GM10248 (cell line): ENCODE measurements at regions not wholly inside any gene's neighbourhood (a gene's known extent, or its start where the extent isn't known, plus 50 kb on each side); places are given as distances from the start of the nearest gene placed in this dataset.

ENCODE experiments used
- CTCF ChIA-PET: fragments of 300-600 bp; sonication (Branson Sonifier 250); formaldehyde crosslinking; extraction: SDS; loops from one replicate; lab custom pipeline; 2021; ENCODE audit warnings: antibody characterized with exemption; lab: Yijun Ruan, JAX
- POLR2A ChIA-PET: fragments of 350-650 bp; sonication (Branson Sonifier 250); formaldehyde crosslinking; extraction: SDS; loops from one replicate; lab custom pipeline; 2020; ENCODE audit warnings: antibody characterized with exemption; lab: Yijun Ruan, JAX
- DNase-seq: peaks from one replicate; pipeline ENCODE4 v3.0.0; 2012; ENCODE audit errors: extremely low spot score
- TF ChIP-seq, protein P1 (sequence below): IDR thresholded peaks from 2 replicates; pipeline ENCODE4 v1.5.1; 2012; ENCODE audit warnings: mild to moderate bottlenecking, low read depth; ENCODE audit errors: extremely low read depth, missing control alignments, control extremely low read depth

DNA sequence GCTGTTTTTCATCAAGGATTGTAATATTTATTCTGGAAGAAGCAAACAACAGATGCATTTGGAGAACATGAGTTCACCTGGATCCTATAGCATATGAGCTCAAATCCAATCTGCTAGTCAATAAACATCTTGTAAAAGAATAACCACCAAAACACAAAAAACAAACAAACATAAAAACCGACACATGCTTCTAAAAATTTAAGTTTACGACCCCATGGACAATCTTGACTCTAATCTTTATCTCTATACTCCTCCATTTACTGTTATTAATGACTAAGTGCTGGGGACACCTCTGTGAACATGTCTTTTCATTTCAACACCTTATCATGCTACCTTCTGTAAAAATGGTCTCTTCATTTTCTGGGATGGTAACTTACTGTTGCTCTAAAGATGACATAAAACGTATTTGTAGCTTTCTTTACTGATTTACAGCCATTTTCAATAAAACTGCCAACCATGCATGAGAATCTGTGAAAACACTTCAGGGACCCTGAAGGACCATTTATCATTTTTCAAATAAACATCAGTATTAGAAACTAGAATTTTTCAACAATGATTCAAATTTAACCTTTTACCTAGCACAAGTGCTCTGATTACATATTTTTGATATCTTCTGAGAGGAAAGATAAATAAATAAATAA is 123.8 kb upstream of the SOX5 start:
- DNase-seq, result no peak
- TF ChIP-seq, protein P1, sequence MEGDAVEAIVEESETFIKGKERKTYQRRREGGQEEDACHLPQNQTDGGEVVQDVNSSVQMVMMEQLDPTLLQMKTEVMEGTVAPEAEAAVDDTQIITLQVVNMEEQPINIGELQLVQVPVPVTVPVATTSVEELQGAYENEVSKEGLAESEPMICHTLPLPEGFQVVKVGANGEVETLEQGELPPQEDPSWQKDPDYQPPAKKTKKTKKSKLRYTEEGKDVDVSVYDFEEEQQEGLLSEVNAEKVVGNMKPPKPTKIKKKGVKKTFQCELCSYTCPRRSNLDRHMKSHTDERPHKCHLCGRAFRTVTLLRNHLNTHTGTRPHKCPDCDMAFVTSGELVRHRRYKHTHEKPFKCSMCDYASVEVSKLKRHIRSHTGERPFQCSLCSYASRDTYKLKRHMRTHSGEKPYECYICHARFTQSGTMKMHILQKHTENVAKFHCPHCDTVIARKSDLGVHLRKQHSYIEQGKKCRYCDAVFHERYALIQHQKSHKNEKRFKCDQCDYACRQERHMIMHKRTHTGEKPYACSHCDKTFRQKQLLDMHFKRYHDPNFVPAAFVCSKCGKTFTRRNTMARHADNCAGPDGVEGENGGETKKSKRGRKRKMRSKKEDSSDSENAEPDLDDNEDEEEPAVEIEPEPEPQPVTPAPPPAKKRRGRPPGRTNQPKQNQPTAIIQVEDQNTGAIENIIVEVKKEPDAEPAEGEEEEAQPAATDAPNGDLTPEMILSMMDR, result no peak
- POLR2A ChIA-PET, result no interaction called here
- CTCF ChIA-PET, result interaction anchor here (1.0 to 1.2 kb wide), 2 partner anchors 9 to 10 kb away, joined by 3 read pairs; no protein-coding TSS in a partner anchor

DNA sequence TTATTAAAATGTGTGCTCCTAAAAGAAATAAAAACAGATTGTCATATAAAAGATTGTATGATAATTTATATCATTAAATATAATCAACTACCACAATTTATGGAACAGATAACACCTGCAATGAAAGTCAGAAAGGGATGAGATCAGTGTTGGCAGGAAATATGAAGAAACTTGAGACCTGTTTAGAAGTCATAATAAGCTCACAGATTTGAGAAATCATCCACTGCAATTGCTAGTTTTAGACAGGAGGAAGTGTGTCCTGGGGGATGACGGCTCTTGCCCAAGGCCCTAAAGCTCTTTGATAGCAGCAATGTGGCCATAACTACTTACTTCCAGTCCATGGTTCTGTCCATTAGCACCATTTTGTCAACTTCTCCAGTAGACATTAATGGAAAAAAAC is 122.8 kb upstream of the SOX5 start:
- CTCF ChIA-PET, result no interaction called here

DNA sequence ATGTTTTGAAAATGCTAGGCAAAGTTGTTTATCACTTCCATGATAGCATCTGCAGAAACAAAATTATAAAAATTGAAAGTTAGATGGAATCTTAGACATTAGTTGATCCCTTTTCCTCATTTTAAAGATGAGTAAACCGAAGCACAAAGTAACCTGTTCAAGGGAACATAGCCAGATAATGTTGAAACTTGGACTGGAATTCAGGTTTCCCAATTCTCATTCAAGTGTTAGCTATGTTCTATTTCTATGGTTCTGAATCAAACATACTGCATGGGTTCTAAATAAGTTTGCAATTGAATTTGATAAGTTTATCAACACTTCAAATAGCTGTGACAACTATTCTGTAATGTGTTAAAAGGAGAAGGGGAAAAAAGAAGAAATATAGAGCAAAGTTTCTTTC is 122.4 kb upstream of the SOX5 start:
- CTCF ChIA-PET, result no interaction called here
- no peak for DNase-seq
- TF ChIP-seq, protein P1, result no peak
- POLR2A ChIA-PET, result no interaction called here

More for the DNA sequence above, 122.8 kb upstream of the SOX5 start:
- no peak for DNase-seq
- TF ChIP-seq, protein P1, result no peak
- POLR2A ChIA-PET, result no interaction called here

DNA sequence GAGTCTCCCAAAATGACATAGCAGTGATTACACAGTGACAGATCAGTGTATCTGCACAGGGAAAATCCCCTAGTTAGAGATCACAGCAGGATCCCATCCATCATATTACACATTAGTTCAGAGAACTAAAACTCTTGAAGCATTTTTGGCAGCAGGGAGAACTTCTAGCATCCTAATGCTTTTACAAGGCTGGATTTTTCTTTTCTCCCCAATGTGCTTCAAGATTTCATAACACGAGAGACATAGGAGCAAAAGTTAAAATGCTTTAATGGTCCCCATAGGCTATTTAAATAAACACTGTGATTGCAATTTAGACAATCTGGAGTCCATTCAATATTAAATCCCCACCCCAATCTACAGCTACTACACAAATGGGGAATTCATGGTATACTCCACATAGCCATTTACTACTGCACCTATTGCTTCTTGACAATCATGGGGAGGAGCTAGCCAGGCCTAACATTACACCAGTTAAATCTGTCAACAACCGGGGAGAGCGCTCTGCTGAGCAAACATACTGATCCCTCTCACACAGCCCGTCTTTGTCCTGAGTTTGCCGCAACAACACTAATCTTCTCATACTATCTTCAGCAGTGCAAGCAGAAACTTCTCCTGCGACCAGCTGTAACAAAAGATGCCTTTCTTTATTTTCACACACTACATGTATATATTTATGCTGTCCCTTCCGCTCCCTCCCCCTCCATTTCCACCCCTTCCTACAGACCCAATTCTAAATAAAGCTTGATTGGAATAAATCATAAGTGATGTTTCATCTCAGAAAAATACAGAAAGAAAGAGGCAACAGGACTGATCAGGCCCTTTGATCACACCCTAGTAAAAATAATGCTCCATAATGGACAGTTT is 120.3 kb upstream of the SOX5 start:
- TF ChIP-seq, protein P1, result no peak
- ChIA-PET CTCF (interaction anchor here (1.0 kb wide), 1 partner anchor 9 kb away, joined by 4 read pairs; no protein-coding TSS in a partner anchor), POLR2A (no interaction called here)
- no peak for DNase-seq

DNA sequence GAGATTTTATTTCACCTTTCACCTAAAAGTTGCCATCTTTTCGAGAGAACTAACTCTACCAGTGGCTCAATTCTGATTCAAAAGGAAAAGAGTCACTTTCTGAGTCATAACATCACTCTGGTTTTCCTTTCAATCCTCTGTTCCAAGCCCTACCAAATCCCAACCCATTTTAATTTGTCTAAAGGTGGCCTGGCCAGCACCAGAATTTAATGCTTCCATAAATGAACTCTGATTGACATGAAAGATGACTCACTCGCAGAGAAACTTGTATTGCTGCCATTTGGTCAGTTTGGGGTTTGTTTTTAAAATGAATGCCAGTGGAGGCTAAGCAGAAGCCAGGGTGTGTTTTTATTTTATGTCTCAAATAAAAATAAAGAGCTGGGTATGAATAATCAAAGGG is 117.4 kb upstream of the SOX5 start:
- POLR2A ChIA-PET, result no interaction called here
- CTCF ChIA-PET, result no interaction called here
- DNase-seq, result no peak
- TF ChIP-seq, protein P1, result no peak

DNA sequence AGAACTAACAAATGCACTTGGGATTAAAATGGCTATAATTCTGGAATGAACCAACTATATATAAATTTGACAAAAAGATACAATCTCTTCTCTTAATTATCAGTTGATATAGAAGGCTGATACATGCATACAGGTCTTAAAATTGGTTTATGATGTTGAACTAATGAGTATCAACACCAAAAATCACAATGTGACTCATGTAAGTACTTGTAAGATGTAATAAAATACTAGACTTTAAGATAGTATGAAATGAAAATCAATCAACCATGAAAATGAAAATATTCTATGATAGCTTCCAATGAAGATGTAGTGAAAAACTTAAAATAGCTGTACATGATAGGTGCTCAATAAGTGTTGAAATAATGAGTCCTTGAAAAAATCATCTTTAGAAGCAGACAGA is 116.6 kb upstream of the SOX5 start:
- ChIA-PET POLR2A (no interaction called here), CTCF (no interaction called here)
- no peak for DNase-seq
- TF ChIP-seq, protein P1, result no peak
